HCT116 (cell line): ENCODE measurements at regions not wholly inside any gene's neighbourhood (a gene's known extent, or its start where the extent isn't known, plus 50 kb on each side); places are given as distances from the start of the nearest gene placed in this dataset.

Experiments used
- ATAC-seq: fragments of 200-7000 bp; cut with Tn5 transposase; 2 replicates; pipeline ENCODE4 v1.9.1; 2020; ENCODE audit warnings: mild to moderate bottlenecking, moderate library complexity
- BruUV-seq: library from RNA; stranded (reverse); fragments of 400-500 nt; replicated peaks from 2 replicates; lab custom pipeline; 2021; lab: Mats Ljungman, UMichigan
- CTCF ChIA-PET: fragments of 300-600 bp; sonication (Branson Sonifier 250); formaldehyde crosslinking; loops from one replicate; lab custom pipeline; 2021; ENCODE audit warnings: antibody characterized with exemption; lab: Charles Lee
- POLR2A ChIA-PET: fragments of 300-600, 350-600 bp; sonication (Branson Sonifier 250); formaldehyde crosslinking; loops from one replicate; lab custom pipeline; 2021; ENCODE audit warnings: antibody characterized with exemption; lab: Charles Lee
- RAD21 ChIA-PET, 2 experiments: fragments of 300-600 bp; sonication (Branson Sonifier 250); formaldehyde crosslinking; loops; one replicate each; lab custom pipeline; 2023; ENCODE audit warnings: low total read pairs in 2 of 2; ENCODE audit not compliant: uncharacterized antibody in 2 of 2, unreplicated experiment in 2 of 2, low non-redundant PET in 1 of 2; lab: Charles Lee
- DNase-seq: peaks from one replicate; pipeline ENCODE4 v3.0.0-alpha.2; 2010; ENCODE audit warnings: low read depth, low spot score
- H2AFZ ChIP-seq: fragments of 200-600 bp; shearing (Covaris generic), sonication (generic); 2 replicates; pipeline ENCODE4 v1.6.1; 2017; ENCODE audit warnings: low read depth, mixed run types, mixed read lengths, antibody characterized with exemption, low read length; ENCODE audit not compliant: poor library complexity, severe bottlenecking
- H3K27ac ChIP-seq: 2 replicates; pipeline ENCODE4 v1.5.1; 2012; ENCODE audit warnings: low read depth, low read length
- H3K27me3 ChIP-seq: fragments of 200-600 bp; sonication (generic); 2 replicates; pipeline ENCODE4 v1.6.1; 2016; ENCODE audit warnings: mixed run types, low read length, mixed read lengths; ENCODE audit not compliant: insufficient read depth
- H3K36me3 ChIP-seq, 2 experiments: fragments of 200-500 bp in 1 of 2; fragments of 200-600 bp in 1 of 2; sonication (Bioruptor generic) in 1 of 2; sonication (generic) in 1 of 2; 2 replicates each; pipeline versions ENCODE4 v1.5.1 to v1.6.1; 2014 to 2016; ENCODE audit warnings: low read length in 2 of 2, inconsistent platforms in 1 of 2, mixed read lengths in 1 of 2, mixed run types in 1 of 2; ENCODE audit not compliant: insufficient read depth in 2 of 2, control insufficient read depth in 1 of 2
- H3K4me1 ChIP-seq, 2 experiments: fragments of 200-600 bp in 1 of 2; sonication (generic) in 1 of 2; 2 replicates each; pipeline versions ENCODE4 v1.5.1 to v1.6.1; 2012 to 2017; ENCODE audit warnings: low read length in 2 of 2, inconsistent platforms in 1 of 2, mild to moderate bottlenecking in 1 of 2, mixed read lengths in 1 of 2, mixed run types in 1 of 2, moderate library complexity in 1 of 2; ENCODE audit not compliant: insufficient read depth in 2 of 2, control insufficient read depth in 1 of 2
- H3K4me2 ChIP-seq: fragments of 200-600 bp; sonication (generic); 2 replicates; pipeline ENCODE4 v1.6.1; 2017; ENCODE audit warnings: mixed run types, low read length, mixed read lengths
- H3K4me3 ChIP-seq, 2 experiments: fragments of 200-600 bp in 1 of 2; sonication (generic) in 1 of 2; replicated peaks in 1 of 2; 2 replicates each; pipeline ENCODE4 v1.5.1; 2011 to 2016; ENCODE audit warnings: low read length in 2 of 2, control low read depth in 1 of 2, low read depth in 1 of 2, mild to moderate bottlenecking in 1 of 2, mixed read lengths in 1 of 2, mixed run types in 1 of 2
- H3K79me2 ChIP-seq: fragments of 200-600 bp; sonication (generic); 2 replicates; pipeline ENCODE4 v1.6.1; 2017; ENCODE audit warnings: mild to moderate bottlenecking, mixed run types, low read length, moderate library complexity, mixed read lengths; ENCODE audit not compliant: insufficient read depth
- H3K9ac ChIP-seq: fragments of 200-600 bp; sonication (generic); 2 replicates; pipeline ENCODE4 v1.6.1; 2016; ENCODE audit warnings: low read length, mixed read lengths
- H3K9me2 ChIP-seq: fragments of 200-600 bp; sonication (generic), shearing (Covaris generic); 2 replicates; pipeline ENCODE4 v1.6.1; 2017; ENCODE audit warnings: mixed run types, mild to moderate bottlenecking, moderate library complexity; ENCODE audit not compliant: insufficient read depth
- H3K9me3 ChIP-seq, 2 experiments: fragments of 200-500 bp in 1 of 2; fragments of 200-600 bp in 1 of 2; sonication (Bioruptor generic) in 1 of 2; sonication (generic) in 1 of 2; 2 replicates each; pipeline ENCODE4 v1.6.1; 2014 to 2017; ENCODE audit warnings: low read length in 2 of 2, mixed read lengths in 2 of 2, inconsistent platforms in 1 of 2, low read depth in 1 of 2, mild to moderate bottlenecking in 1 of 2, mixed run types in 1 of 2, moderate library complexity in 1 of 2; ENCODE audit not compliant: control insufficient read depth in 1 of 2, insufficient read depth in 1 of 2
- H4K20me1 ChIP-seq: fragments of 200-600 bp; sonication (generic), shearing (Covaris generic); 2 replicates; pipeline ENCODE4 v1.6.1; 2017; ENCODE audit warnings: mixed run types, mild to moderate bottlenecking, moderate library complexity; ENCODE audit not compliant: insufficient read depth
- CBX3 ChIP-seq: IDR thresholded peaks from 2 replicates; pipeline ENCODE4 v1.6.1; 2012; ENCODE audit warnings: low read depth
- CEBPB ChIP-seq: IDR thresholded peaks from 2 replicates; pipeline ENCODE4 v1.6.1; 2012; ENCODE audit warnings: low read depth
- ELF1 ChIP-seq: IDR thresholded peaks from 2 replicates; pipeline ENCODE4 v1.6.1; 2012; ENCODE audit warnings: low read depth, borderline replicate concordance
- EZH2 ChIP-seq: fragments of 200-600 bp; sonication (generic); IDR thresholded peaks from 2 replicates; pipeline ENCODE4 v1.6.1; 2017; ENCODE audit warnings: antibody characterized with exemption, mixed run types
- EZH2phosphoT487 ChIP-seq: fragments of 200-600 bp; IDR thresholded peaks from 2 replicates; pipeline ENCODE4 v1.6.1; 2018; ENCODE audit warnings: antibody characterized with exemption, borderline replicate concordance
- FOSL1 ChIP-seq: IDR thresholded peaks from 2 replicates; pipeline ENCODE4 v1.6.1; 2012; ENCODE audit warnings: low read depth
- JUND ChIP-seq: IDR thresholded peaks from 2 replicates; pipeline ENCODE4 v1.6.1; 2012
- POLR2AphosphoS5 ChIP-seq: IDR thresholded peaks from 2 replicates; pipeline ENCODE4 v1.6.1; 2011; ENCODE audit warnings: mild to moderate bottlenecking, low read depth, low read length, moderate library complexity
- RAD21 ChIP-seq: IDR thresholded peaks from 2 replicates; pipeline ENCODE4 v1.6.1; 2012; ENCODE audit warnings: low read depth, mild to moderate bottlenecking
- SIN3A ChIP-seq: IDR thresholded peaks from 2 replicates; pipeline ENCODE4 v1.6.1; 2012; ENCODE audit warnings: low read depth
- SP1 ChIP-seq: IDR thresholded peaks from 2 replicates; pipeline ENCODE4 v1.6.1; 2012; ENCODE audit warnings: low read depth
- SRF ChIP-seq: IDR thresholded peaks from 2 replicates; pipeline ENCODE4 v1.6.1; 2012; ENCODE audit warnings: low read depth
- TCF7L2 ChIP-seq: IDR thresholded peaks from 2 replicates; pipeline ENCODE4 v1.7.0; 2011; ENCODE audit warnings: borderline replicate concordance, inconsistent platforms; ENCODE audit not compliant: insufficient read depth, insufficient read length; ENCODE audit errors: extremely low read depth
- intact Hi-C: fragments of 100-400 bp; cut with micrococcal nuclease; formaldehyde crosslinking; loops from 2 replicates; pipeline ENCODE4 v1.10.0; 2022
- TF ChIP-seq, protein P1 (sequence below): IDR thresholded peaks from 2 replicates; pipeline ENCODE4 v1.6.1; 2012
- TF ChIP-seq, protein P2 (sequence below): IDR thresholded peaks from 2 replicates; pipeline ENCODE4 v1.6.1; 2011; ENCODE audit warnings: mild to moderate bottlenecking, low read length, moderate library complexity; ENCODE audit not compliant: insufficient replicate concordance; ENCODE audit errors: extremely low read depth

DNA sequence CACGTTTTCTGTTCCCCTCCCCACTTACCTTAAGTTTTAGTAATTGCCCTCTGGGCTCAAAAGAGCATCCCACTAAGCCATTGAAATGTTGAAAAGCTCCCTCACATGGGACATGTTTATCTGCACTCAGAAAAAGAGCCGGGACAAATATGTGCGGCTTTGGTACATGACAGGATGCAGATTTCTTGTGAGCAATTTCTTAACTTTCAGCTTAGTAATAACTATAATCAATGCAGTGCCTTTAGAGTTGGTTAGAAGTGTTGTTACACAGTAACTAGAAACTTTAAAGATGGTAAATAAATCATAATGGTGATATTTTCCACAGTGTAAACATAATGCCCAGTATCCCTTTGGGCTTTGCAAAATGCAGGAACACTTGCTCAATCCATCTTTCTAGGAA lies 89.2 kb downstream of the ZNF365 start:
- intact Hi-C loops, result no loop called here
- Histone ChIP-seq H2AFZ (no peak overlapping the region), H3K4me2 (no peak overlapping the region), H3K4me3 (no peak overlapping the region), H3K36me3 (no peaks in the 10 kb centered on the region), H3K9ac (no peak overlapping the region), H4K20me1 (no peaks in the 10 kb centered on the region), H3K79me2 (no peaks in the 10 kb centered on the region), H3K27ac (no peak overlapping the region), H3K27me3 (no peaks in the 10 kb centered on the region), H3K9me3 (no peaks in the 10 kb centered on the region), H3K4me1 (no peaks in the 10 kb centered on the region), H3K9me2 (no peaks in the 10 kb centered on the region)
- DNase-seq (no peak), ATAC-seq (no peak)
- BruUV-seq, result no TSS peak
- POLR2A ChIA-PET, result no interaction called here
- TF ChIP-seq EZH2, result no peak
- TF ChIP-seq POLR2AphosphoS5, result no peak
- TF ChIP-seq, protein P1, sequence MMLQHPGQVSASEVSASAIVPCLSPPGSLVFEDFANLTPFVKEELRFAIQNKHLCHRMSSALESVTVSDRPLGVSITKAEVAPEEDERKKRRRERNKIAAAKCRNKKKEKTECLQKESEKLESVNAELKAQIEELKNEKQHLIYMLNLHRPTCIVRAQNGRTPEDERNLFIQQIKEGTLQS, result no peak
- TF ChIP-seq CEBPB, result no peak
- no peak for TF ChIP-seq RAD21
- TF ChIP-seq EZH2phosphoT487, result no peak
- TF ChIP-seq, protein P2, sequence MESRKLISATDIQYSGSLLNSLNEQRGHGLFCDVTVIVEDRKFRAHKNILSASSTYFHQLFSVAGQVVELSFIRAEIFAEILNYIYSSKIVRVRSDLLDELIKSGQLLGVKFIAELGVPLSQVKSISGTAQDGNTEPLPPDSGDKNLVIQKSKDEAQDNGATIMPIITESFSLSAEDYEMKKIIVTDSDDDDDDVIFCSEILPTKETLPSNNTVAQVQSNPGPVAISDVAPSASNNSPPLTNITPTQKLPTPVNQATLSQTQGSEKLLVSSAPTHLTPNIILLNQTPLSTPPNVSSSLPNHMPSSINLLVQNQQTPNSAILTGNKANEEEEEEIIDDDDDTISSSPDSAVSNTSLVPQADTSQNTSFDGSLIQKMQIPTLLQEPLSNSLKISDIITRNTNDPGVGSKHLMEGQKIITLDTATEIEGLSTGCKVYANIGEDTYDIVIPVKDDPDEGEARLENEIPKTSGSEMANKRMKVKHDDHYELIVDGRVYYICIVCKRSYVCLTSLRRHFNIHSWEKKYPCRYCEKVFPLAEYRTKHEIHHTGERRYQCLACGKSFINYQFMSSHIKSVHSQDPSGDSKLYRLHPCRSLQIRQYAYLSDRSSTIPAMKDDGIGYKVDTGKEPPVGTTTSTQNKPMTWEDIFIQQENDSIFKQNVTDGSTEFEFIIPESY, result no peak
- no peak for TF ChIP-seq SP1
- TF ChIP-seq FOSL1, result no peak
- no peak for TF ChIP-seq TCF7L2
- TF ChIP-seq SRF, result no peak
- no peak for TF ChIP-seq JUND
- TF ChIP-seq ELF1, result no peak
- no peak for TF ChIP-seq SIN3A
- no peak for TF ChIP-seq CBX3
- CTCF ChIA-PET, result no interaction called here
- RAD21 ChIA-PET, result no interaction called here
